Lower leg skin (tissue), 3 donors: ENCODE measurements at regions not wholly inside any gene's neighbourhood (a gene's known extent, or its start where the extent isn't known, plus 50 kb on each side); places are given as distances from the start of the nearest gene placed in this dataset.

Experiments
- POLR2A ChIP-seq, 2 donors: fragments of 450-650 bp; IDR thresholded peaks; one replicate each; pipeline ENCODE4 v1.6.1; 2016 to 2017; ENCODE audit warnings: antibody characterized with exemption in 2 of 2, mild to moderate bottlenecking in 1 of 2, moderate library complexity in 1 of 2
- TF ChIP-seq, protein P1 (sequence below), 3 donors: fragments of 450-650 bp; IDR thresholded peaks; one replicate each; pipeline ENCODE4 v1.5.1; 2016; ENCODE audit warnings: antibody characterized with exemption in 3 of 3, mild to moderate bottlenecking in 3 of 3, moderate library complexity in 2 of 3

DNA sequence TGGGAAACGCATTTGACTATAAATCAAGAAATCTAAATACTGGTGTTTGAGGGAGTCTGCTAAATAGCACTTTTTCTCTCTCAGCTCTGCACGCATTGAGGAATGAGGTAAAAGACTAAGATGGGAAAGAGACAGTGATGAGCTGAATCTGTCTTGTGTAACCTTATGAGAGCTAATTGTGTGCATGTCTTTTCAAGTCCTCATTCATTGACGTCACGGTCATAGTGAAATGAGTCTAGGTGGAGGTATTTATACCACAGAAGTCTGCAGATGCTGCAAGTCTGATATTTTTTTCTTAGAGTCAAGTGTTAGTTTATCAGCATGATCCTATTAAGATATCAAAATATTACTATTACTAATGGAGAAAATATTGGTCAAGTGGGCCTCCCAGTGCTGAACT is 361.5 kb upstream of the HS3ST1 start:
- TF ChIP-seq, protein P1, sequence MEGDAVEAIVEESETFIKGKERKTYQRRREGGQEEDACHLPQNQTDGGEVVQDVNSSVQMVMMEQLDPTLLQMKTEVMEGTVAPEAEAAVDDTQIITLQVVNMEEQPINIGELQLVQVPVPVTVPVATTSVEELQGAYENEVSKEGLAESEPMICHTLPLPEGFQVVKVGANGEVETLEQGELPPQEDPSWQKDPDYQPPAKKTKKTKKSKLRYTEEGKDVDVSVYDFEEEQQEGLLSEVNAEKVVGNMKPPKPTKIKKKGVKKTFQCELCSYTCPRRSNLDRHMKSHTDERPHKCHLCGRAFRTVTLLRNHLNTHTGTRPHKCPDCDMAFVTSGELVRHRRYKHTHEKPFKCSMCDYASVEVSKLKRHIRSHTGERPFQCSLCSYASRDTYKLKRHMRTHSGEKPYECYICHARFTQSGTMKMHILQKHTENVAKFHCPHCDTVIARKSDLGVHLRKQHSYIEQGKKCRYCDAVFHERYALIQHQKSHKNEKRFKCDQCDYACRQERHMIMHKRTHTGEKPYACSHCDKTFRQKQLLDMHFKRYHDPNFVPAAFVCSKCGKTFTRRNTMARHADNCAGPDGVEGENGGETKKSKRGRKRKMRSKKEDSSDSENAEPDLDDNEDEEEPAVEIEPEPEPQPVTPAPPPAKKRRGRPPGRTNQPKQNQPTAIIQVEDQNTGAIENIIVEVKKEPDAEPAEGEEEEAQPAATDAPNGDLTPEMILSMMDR (IDR thresholded peaks at IDR 0.05) = no peak
- no peak for TF ChIP-seq POLR2A (IDR thresholded peaks at IDR 0.05)
